ENCODE measurements at regions not wholly inside any gene's neighbourhood (a gene's known extent, or its start where the extent isn't known, plus 50 kb on each side); places are given as distances from the start of the nearest gene placed in this dataset.
A peak's percentile ranks its signal among the peaks of the same experiment; 100 is the strongest.

DNA sequence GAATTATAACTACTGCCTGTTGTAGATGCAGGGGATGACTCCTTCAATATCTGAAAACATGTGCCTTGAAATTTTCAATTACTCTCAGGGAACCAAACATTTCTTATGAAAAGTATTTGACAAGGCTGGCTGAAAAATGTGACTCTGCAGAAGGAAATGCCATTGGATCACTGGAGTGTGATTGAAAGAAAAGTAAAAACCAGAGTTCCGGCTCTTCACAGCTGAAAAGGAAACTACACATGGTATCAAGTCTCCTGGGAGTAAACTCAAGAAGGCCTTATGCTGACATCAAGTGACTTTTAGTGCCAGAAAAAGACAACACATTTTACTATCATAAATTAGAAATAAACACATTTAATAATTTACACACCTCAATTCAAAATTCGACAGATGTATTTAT lies 693.0 kb downstream of the LRFN5 start:
- Histone ChIP-seq H3K4me1 (no peaks in the 10 kb centered on the region), H3K9me3 (no peaks in the 10 kb centered on the region), H3K27ac (no peak overlapping the region), H3K4me2 (no peak overlapping the region), H3K4me3 (no peak overlapping the region)
- WGBS (ENCODE audit: missing lambda C conversion rate) = 58% methylated on average over 2 of the region's 2 CpGs
- DNase-seq (ENCODE audit: low read depth in 1 of 2, low spot score in 1 of 2) = no peak
- TF ChIP-seq EP300 (IDR thresholded peaks at IDR 0.05) = no peak
- TF ChIP-seq, protein P1, sequence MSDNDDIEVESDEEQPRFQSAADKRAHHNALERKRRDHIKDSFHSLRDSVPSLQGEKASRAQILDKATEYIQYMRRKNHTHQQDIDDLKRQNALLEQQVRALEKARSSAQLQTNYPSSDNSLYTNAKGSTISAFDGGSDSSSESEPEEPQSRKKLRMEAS (IDR thresholded peaks at IDR 0.05) = no peak
- no peak for TF ChIP-seq EHF (CRISPR knock-in tag; IDR thresholded peaks at IDR 0.05)
- no peak for TF ChIP-seq FOSL2 (IDR thresholded peaks at IDR 0.05)
- TF ChIP-seq FOSL2 (CRISPR knock-in tag; IDR thresholded peaks at IDR 0.05) = no peak
- TF ChIP-seq RCOR1 (IDR thresholded peaks at IDR 0.05; ENCODE audit: low read depth, low read length) = no peak
- TF ChIP-seq, protein P2, sequence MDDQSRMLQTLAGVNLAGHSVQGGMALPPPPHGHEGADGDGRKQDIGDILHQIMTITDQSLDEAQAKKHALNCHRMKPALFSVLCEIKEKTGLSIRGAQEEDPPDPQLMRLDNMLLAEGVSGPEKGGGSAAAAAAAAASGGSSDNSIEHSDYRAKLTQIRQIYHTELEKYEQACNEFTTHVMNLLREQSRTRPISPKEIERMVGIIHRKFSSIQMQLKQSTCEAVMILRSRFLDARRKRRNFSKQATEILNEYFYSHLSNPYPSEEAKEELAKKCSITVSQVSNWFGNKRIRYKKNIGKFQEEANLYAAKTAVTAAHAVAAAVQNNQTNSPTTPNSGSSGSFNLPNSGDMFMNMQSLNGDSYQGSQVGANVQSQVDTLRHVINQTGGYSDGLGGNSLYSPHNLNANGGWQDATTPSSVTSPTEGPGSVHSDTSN (IDR thresholded peaks at IDR 0.05) = no peak
- no peak for TF ChIP-seq RAD21 (conservative IDR thresholded peaks at IDR 0.05 in 1 of 2, IDR thresholded peaks at IDR 0.05 in 1 of 2)
- no peak for TF ChIP-seq FOXS1 (CRISPR knock-in tag; IDR thresholded peaks at IDR 0.05)
- TF ChIP-seq TFCP2L1 (CRISPR knock-in tag; IDR thresholded peaks at IDR 0.05) = no peak
- TF ChIP-seq RNF2 (IDR thresholded peaks at IDR 0.05; ENCODE audit: borderline replicate concordance, low read depth) = no peak
- TF ChIP-seq ZNF302 (CRISPR knock-in tag; IDR thresholded peaks at IDR 0.05) = no peak
- TF ChIP-seq SMC3 (IDR thresholded peaks at IDR 0.05) = no peak
- TF ChIP-seq ZC3H11A (IDR thresholded peaks at IDR 0.05) = no peak
- TF ChIP-seq ELK1 (IDR thresholded peaks at IDR 0.05; ENCODE audit: low read depth, low read length) = no peak
- TF ChIP-seq CHD4 (IDR thresholded peaks at IDR 0.05; ENCODE audit: borderline replicate concordance) = no peak
- no peak for TF ChIP-seq JUNB (IDR thresholded peaks at IDR 0.05)
- no peak for TF ChIP-seq HOXB13 (CRISPR knock-in tag; IDR thresholded peaks at IDR 0.05; ENCODE audit: low read depth)
- no peak for TF ChIP-seq HOXB5 (CRISPR knock-in tag; IDR thresholded peaks at IDR 0.05)
- ChIA-PET POLR2A (no interaction called here), CTCF (no interaction called here)
- no peak for FAIRE-seq
- ATAC-seq = no peak

DNA sequence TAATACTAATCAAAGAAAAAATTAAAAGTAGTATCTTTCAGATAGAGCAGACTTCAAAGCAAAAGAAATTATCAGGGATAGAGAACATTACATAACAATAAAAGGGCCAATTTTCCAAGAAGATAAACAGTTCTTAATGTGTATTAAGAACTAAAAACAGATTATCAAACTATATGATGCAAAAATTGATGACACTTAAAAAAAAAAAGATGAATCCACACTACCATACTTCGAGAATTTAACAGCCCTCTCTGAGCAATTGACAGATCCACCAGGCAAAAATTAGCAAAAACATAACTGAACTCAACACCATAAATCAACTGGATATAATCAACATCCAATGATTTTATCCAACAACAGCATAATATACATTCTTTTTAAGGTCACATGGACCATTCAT lies 686.5 kb downstream of the LRFN5 start:
- no peaks in the 10 kb centered on the region for H3K9me3 ChIP-seq
- ChIA-PET POLR2A (no interaction called here), CTCF (no interaction called here)
- peak; percentile 46 for FAIRE-seq
- WGBS (ENCODE audit: missing lambda C conversion rate) = 6% methylated on average over 1 of the region's 1 CpG
- H3K4me2 ChIP-seq = no peak overlapping the region
- TF ChIP-seq MAFK (IDR thresholded peaks at IDR 0.05; ENCODE audit: partially characterized antibody) = peak; percentile 49
- TF ChIP-seq EHMT2 (IDR thresholded peaks at IDR 0.05; ENCODE audit: low read depth) = no peak
- no peak for DNase-seq (ENCODE audit: low read depth in 1 of 2, low spot score in 1 of 2)
- H3K4me1 ChIP-seq = no peaks in the 10 kb centered on the region
- no peak overlapping the region for H3K27ac ChIP-seq
- no peak for ATAC-seq
- H3K4me3 ChIP-seq = no peak overlapping the region

GRCh38 chr14:42277840-42278239 lies 671.2 kb downstream of the LRFN5 start:
- CTCF ChIA-PET = no interaction called here
- FAIRE-seq = no peak
- ATAC-seq = no peak
- Histone ChIP-seq H3K27ac (no peak overlapping the region), H3K4me1 (no peaks in the 10 kb centered on the region), H3K9me3 (no peaks in the 10 kb centered on the region), H3K4me2 (0 out of 3 replicates have a peak overlapping the region, but pooled peaks have one; percentile 30), H3K4me3 (no peak overlapping the region)
- POLR2A ChIA-PET = no interaction called here
- 17% methylated on average over 2 of the region's 2 CpGs for WGBS (ENCODE audit: missing lambda C conversion rate)
- DNase-seq (ENCODE audit: low read depth in 1 of 2, low spot score in 1 of 2) = no peak
- TF ChIP-seq, protein P3, sequence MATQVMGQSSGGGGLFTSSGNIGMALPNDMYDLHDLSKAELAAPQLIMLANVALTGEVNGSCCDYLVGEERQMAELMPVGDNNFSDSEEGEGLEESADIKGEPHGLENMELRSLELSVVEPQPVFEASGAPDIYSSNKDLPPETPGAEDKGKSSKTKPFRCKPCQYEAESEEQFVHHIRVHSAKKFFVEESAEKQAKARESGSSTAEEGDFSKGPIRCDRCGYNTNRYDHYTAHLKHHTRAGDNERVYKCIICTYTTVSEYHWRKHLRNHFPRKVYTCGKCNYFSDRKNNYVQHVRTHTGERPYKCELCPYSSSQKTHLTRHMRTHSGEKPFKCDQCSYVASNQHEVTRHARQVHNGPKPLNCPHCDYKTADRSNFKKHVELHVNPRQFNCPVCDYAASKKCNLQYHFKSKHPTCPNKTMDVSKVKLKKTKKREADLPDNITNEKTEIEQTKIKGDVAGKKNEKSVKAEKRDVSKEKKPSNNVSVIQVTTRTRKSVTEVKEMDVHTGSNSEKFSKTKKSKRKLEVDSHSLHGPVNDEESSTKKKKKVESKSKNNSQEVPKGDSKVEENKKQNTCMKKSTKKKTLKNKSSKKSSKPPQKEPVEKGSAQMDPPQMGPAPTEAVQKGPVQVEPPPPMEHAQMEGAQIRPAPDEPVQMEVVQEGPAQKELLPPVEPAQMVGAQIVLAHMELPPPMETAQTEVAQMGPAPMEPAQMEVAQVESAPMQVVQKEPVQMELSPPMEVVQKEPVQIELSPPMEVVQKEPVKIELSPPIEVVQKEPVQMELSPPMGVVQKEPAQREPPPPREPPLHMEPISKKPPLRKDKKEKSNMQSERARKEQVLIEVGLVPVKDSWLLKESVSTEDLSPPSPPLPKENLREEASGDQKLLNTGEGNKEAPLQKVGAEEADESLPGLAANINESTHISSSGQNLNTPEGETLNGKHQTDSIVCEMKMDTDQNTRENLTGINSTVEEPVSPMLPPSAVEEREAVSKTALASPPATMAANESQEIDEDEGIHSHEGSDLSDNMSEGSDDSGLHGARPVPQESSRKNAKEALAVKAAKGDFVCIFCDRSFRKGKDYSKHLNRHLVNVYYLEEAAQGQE (IDR thresholded peaks at IDR 0.05) = no peak
- TF ChIP-seq NFE2L2 (conservative IDR thresholded peaks at IDR 0.05; ENCODE audit: low read length) = no peak
- no peak for TF ChIP-seq CBX8 (IDR thresholded peaks at IDR 0.05)
- no peak for TF ChIP-seq SMC3 (IDR thresholded peaks at IDR 0.05)
- no peak for TF ChIP-seq MAFK (IDR thresholded peaks at IDR 0.05; ENCODE audit: partially characterized antibody)
- no peak for TF ChIP-seq HMGXB4 (CRISPR knock-in tag; IDR thresholded peaks at IDR 0.05; ENCODE audit: borderline replicate concordance)
- no peak for TF ChIP-seq HOXB13 (CRISPR knock-in tag; IDR thresholded peaks at IDR 0.05; ENCODE audit: low read depth)
- TF ChIP-seq HOXB5 (CRISPR knock-in tag; IDR thresholded peaks at IDR 0.05) = no peak
- TF ChIP-seq, protein P4, sequence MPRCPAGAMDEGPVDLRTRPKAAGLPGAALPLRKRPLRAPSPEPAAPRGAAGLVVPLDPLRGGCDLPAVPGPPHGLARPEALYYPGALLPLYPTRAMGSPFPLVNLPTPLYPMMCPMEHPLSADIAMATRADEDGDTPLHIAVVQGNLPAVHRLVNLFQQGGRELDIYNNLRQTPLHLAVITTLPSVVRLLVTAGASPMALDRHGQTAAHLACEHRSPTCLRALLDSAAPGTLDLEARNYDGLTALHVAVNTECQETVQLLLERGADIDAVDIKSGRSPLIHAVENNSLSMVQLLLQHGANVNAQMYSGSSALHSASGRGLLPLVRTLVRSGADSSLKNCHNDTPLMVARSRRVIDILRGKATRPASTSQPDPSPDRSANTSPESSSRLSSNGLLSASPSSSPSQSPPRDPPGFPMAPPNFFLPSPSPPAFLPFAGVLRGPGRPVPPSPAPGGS (IDR thresholded peaks at IDR 0.05) = no peak
- no peak for TF ChIP-seq SREBF2 (IDR thresholded peaks at IDR 0.05)
- TF ChIP-seq ZSCAN20 (CRISPR knock-in tag; IDR thresholded peaks at IDR 0.05) = no peak
